Prostate gland (tissue), 2 donors: ENCODE measurements at regions not wholly inside any gene's neighbourhood (a gene's known extent, or its start where the extent isn't known, plus 50 kb on each side); places are given as distances from the start of the nearest gene placed in this dataset.

ENCODE experiments used
- DNase-seq: peaks from one replicate; pipeline ENCODE4 v3.0.0-alpha.2; 2019; ENCODE audit warnings: low spot score
- H3K27ac ChIP-seq, 2 donors: fragments of 200-600 bp; sonication (generic); 2 replicates each; pipeline ENCODE4 v1.5.1; 2017 to 2019
- H3K27me3 ChIP-seq: fragments of 200-600 bp; sonication (generic); replicated peaks from 2 replicates; pipeline ENCODE4 v1.5.1; 2019; ENCODE audit not compliant: insufficient read depth
- H3K36me3 ChIP-seq, 2 donors: fragments of 200-600 bp; sonication (generic); 1 replicate in 1 of 2; 2 replicates in 1 of 2; pipeline versions ENCODE4 v1.5.1 to v1.8.1; 2017 to 2019
- H3K4me1 ChIP-seq: fragments of 200-600 bp; sonication (generic); replicated peaks from 2 replicates; pipeline ENCODE4 v1.5.1; 2019
- H3K4me3 ChIP-seq, 2 donors: fragments of 200-600 bp; sonication (generic); 2 replicates each; pipeline ENCODE4 v1.5.1; 2017 to 2019
- H3K9me3 ChIP-seq: fragments of 200-600 bp; sonication (generic); 2 replicates; pipeline ENCODE4 v1.5.1; 2017
- POLR2A ChIP-seq: fragments of 450-650 bp; IDR thresholded peaks from one replicate; pipeline ENCODE4 v1.6.1; 2016; ENCODE audit warnings: antibody characterized with exemption, mild to moderate bottlenecking
- POLR2AphosphoS5 ChIP-seq: sonication (generic); formaldehyde crosslinking; IDR thresholded peaks from one replicate; pipeline ENCODE4 v1.6.1; 2017; ENCODE audit warnings: antibody characterized with exemption
- WGBS: methylation state at CpG from one replicate; pipeline ENCODE4 v1.1.5; 2018; 5-methylcytosine and 5-hydroxymethylcytosine counted together
- intact Hi-C: fragments of 100-400 bp; cut with DNase I; formaldehyde crosslinking; loops from one replicate; pipeline ENCODE4 v1.14.2; 2022
- TF ChIP-seq, protein P1 (sequence below), 4 experiments: fragments of 200-600 bp in 2 of 4; fragments of 450-650 bp in 2 of 4; sonication (generic) in 2 of 4; IDR thresholded peaks; 1 replicate in 3 of 4; 2 replicates in 1 of 4; pipeline ENCODE4 v1.5.1; 2016 to 2019; ENCODE audit warnings: antibody characterized with exemption in 4 of 4, mild to moderate bottlenecking in 2 of 4, moderate library complexity in 2 of 4

DNA sequence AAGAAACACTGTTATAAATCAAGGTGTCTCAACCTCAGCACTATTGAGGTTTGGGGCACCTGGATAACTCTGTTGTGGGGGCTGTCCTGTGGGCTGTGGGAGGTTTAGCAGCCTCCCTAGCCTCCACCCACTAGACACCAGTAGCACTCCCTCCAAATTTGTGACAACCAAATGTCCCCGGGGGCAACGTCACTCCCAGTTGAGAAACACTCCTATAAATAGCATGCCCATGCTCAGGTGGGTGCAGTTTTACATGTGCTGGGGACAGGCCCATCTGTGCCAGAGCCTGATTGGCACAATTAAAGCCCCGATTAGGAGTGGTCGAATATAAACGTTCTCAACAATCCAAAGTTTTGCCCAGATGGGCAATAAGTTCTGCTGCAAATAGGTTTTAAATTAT is 78.9 kb downstream of the FAM50B start:
- no peak overlapping the region for H3K27ac ChIP-seq
- DNase-seq = no peak
- H3K27me3 ChIP-seq = no peaks in the 10 kb centered on the region
- no peaks in the 10 kb centered on the region for H3K9me3 ChIP-seq
- TF ChIP-seq, protein P1, sequence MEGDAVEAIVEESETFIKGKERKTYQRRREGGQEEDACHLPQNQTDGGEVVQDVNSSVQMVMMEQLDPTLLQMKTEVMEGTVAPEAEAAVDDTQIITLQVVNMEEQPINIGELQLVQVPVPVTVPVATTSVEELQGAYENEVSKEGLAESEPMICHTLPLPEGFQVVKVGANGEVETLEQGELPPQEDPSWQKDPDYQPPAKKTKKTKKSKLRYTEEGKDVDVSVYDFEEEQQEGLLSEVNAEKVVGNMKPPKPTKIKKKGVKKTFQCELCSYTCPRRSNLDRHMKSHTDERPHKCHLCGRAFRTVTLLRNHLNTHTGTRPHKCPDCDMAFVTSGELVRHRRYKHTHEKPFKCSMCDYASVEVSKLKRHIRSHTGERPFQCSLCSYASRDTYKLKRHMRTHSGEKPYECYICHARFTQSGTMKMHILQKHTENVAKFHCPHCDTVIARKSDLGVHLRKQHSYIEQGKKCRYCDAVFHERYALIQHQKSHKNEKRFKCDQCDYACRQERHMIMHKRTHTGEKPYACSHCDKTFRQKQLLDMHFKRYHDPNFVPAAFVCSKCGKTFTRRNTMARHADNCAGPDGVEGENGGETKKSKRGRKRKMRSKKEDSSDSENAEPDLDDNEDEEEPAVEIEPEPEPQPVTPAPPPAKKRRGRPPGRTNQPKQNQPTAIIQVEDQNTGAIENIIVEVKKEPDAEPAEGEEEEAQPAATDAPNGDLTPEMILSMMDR (IDR thresholded peaks at IDR 0.05) = no peak
- TF ChIP-seq POLR2AphosphoS5 = no peak
- no peak for TF ChIP-seq POLR2A
- whole genome bisulfite sequencing = 45% methylated on average over 5 of the region's 5 CpGs
- H3K4me3 ChIP-seq = no peak overlapping the region
- H3K36me3 ChIP-seq = no peaks in the 10 kb centered on the region
- intact Hi-C loops = no loop called here
- no peaks in the 10 kb centered on the region for H3K4me1 ChIP-seq

GRCh38 chr6:3929281-3929798 is 80.2 kb downstream of the FAM50B start:
- H3K27ac ChIP-seq = no peak overlapping the region
- no peak for TF ChIP-seq POLR2AphosphoS5
- no peak for TF ChIP-seq POLR2A
- TF ChIP-seq, protein P1 (IDR thresholded peaks at IDR 0.05) = no peak
- no peaks in the 10 kb centered on the region for H3K4me1 ChIP-seq
- WGBS = 77% methylated on average over 6 of the region's 6 CpGs
- H3K27me3 ChIP-seq = no peaks in the 10 kb centered on the region
- H3K36me3 ChIP-seq = no peaks in the 10 kb centered on the region
- no peak overlapping the region for H3K4me3 ChIP-seq
- no peaks in the 10 kb centered on the region for H3K9me3 ChIP-seq
- intact Hi-C loops = no loop called here
- DNase-seq = no peak

- H3K4me3 ChIP-seq = no peak overlapping the region
- H3K27me3 ChIP-seq = no peaks in the 10 kb centered on the region
- H3K36me3 ChIP-seq = no peaks in the 10 kb centered on the region
- no peak for DNase-seq
- no peak overlapping the region for H3K27ac ChIP-seq
- H3K4me1 ChIP-seq = no peaks in the 10 kb centered on the region
- intact Hi-C loops = no loop called here
- WGBS = 77% methylated on average over 2 of the region's 2 CpGs
- H3K9me3 ChIP-seq = no peaks in the 10 kb centered on the region
- TF ChIP-seq POLR2A (no peak), POLR2AphosphoS5 (no peak)
- TF ChIP-seq, protein P1 (IDR thresholded peaks at IDR 0.05) = no peak
These were observed 88.3 kb downstream of the FAM50B start for GRCh38 chr6:3937438-3937837.

GRCh38 chr6:3938715-3939367 is 89.7 kb downstream of the FAM50B start:
- Histone ChIP-seq H3K4me3 (no peak overlapping the region), H3K9me3 (no peaks in the 10 kb centered on the region), H3K27me3 (no peaks in the 10 kb centered on the region), H3K27ac (no peak overlapping the region), H3K4me1 (no peaks in the 10 kb centered on the region), H3K36me3 (no peaks in the 10 kb centered on the region)
- TF ChIP-seq POLR2AphosphoS5 (no peak), POLR2A (no peak)
- TF ChIP-seq, protein P1 (IDR thresholded peaks at IDR 0.05) = no peak
- 90% methylated on average over 4 of the region's 4 CpGs for WGBS
- intact Hi-C loops = no loop called here
- DNase-seq = no peak

GRCh38 chr6:3939368-3939958 is 90.3 kb downstream of the FAM50B start:
- DNase-seq = no peak
- no peaks in the 10 kb centered on the region for H3K27me3 ChIP-seq
- H3K4me1 ChIP-seq = no peaks in the 10 kb centered on the region
- TF ChIP-seq POLR2AphosphoS5 = no peak
- TF ChIP-seq, protein P1 (IDR thresholded peaks at IDR 0.05) = no peak
- no peak for TF ChIP-seq POLR2A
- no peaks in the 10 kb centered on the region for H3K9me3 ChIP-seq
- H3K27ac ChIP-seq = no peak overlapping the region
- no peaks in the 10 kb centered on the region for H3K36me3 ChIP-seq
- intact Hi-C loops = no loop called here
- 94% methylated on average over 7 of the region's 7 CpGs for WGBS
- H3K4me3 ChIP-seq = no peak overlapping the region
